Astrocyte (in vitro differentiated cells and primary cell): ENCODE measurements at regions not wholly inside any gene's neighbourhood (a gene's known extent, or its start where the extent isn't known, plus 50 kb on each side); places are given as distances from the start of the nearest gene placed in this dataset.

Experiments
- DNase-seq: peaks from one replicate; pipeline ENCODE4 v3.0.0-alpha.2; 2010; ENCODE audit warnings: low read depth
- FAIRE-seq: peaks from 2 replicates; lab custom pipeline; 2011; peaks lifted over from hg19 to GRCh38; lab: Jason Lieb, UNC
- H2AFZ ChIP-seq: 2 replicates; pipeline ENCODE4 v1.6.0; 2012; ENCODE audit warnings: low read depth, low read length, inconsistent platforms
- H3K27ac ChIP-seq: 2 replicates; pipeline ENCODE4 v1.5.1; 2011; ENCODE audit warnings: low read depth, low read length, inconsistent platforms
- H3K27me3 ChIP-seq: 2 replicates; pipeline ENCODE4 v1.6.0; 2011; ENCODE audit warnings: low read length, inconsistent platforms; ENCODE audit not compliant: insufficient read depth
- H3K36me3 ChIP-seq: 2 replicates; pipeline ENCODE4 v1.5.1; 2011; ENCODE audit warnings: low read length, inconsistent platforms; ENCODE audit not compliant: insufficient read depth
- H3K4me1 ChIP-seq: 2 replicates; pipeline ENCODE4 v1.5.1; 2011; ENCODE audit warnings: low read length, inconsistent platforms; ENCODE audit not compliant: insufficient read depth
- H3K4me2 ChIP-seq: 2 replicates; pipeline ENCODE4 v1.6.0; 2012; ENCODE audit warnings: low read length, inconsistent platforms
- H3K4me3 ChIP-seq: 2 replicates; pipeline ENCODE4 v1.5.1; 2011; ENCODE audit warnings: low read depth, mild to moderate bottlenecking, low read length, inconsistent platforms; ENCODE audit not compliant: insufficient read depth
- H3K79me2 ChIP-seq: 2 replicates; pipeline ENCODE4 v1.6.0; 2012; ENCODE audit warnings: mild to moderate bottlenecking, low read length, inconsistent platforms; ENCODE audit not compliant: insufficient read depth
- H3K9ac ChIP-seq: 2 replicates; pipeline ENCODE4 v1.6.0; 2012; ENCODE audit warnings: mild to moderate bottlenecking, low read length, inconsistent platforms
- H3K9me3 ChIP-seq: 2 replicates; pipeline ENCODE4 v1.5.1; 2012; ENCODE audit warnings: low read depth, mild to moderate bottlenecking, low read length, inconsistent platforms; ENCODE audit not compliant: insufficient read depth
- H4K20me1 ChIP-seq: 2 replicates; pipeline ENCODE4 v1.6.0; 2012; ENCODE audit warnings: low read length, inconsistent platforms; ENCODE audit not compliant: insufficient read depth
- H3K27ac Mint-ChIP-seq: one replicate; pipeline ENCODE4 v1.8.0; 2021; ENCODE audit warnings: mild to moderate bottlenecking, mixed read lengths; ENCODE audit not compliant: unreplicated experiment
- H3K27me3 Mint-ChIP-seq: one replicate; pipeline ENCODE4 v1.8.0; 2021; ENCODE audit warnings: low read depth, mixed read lengths; ENCODE audit not compliant: unreplicated experiment
- H3K36me3 Mint-ChIP-seq: one replicate; pipeline ENCODE4 v1.8.0; 2021; ENCODE audit warnings: low read depth, mixed read lengths; ENCODE audit not compliant: unreplicated experiment
- H3K4me1 Mint-ChIP-seq: one replicate; pipeline ENCODE4 v1.8.0; 2021; ENCODE audit warnings: low read depth, mixed read lengths; ENCODE audit not compliant: unreplicated experiment
- H3K4me3 Mint-ChIP-seq: one replicate; pipeline ENCODE4 v1.8.0; 2021; ENCODE audit warnings: mild to moderate bottlenecking, moderate library complexity, mixed read lengths; ENCODE audit not compliant: unreplicated experiment
- H3K9me3 Mint-ChIP-seq: one replicate; pipeline ENCODE4 v1.8.0; 2021; ENCODE audit warnings: mild to moderate bottlenecking, mixed read lengths; ENCODE audit not compliant: unreplicated experiment
- EZH2 ChIP-seq: IDR thresholded peaks from 2 replicates; pipeline ENCODE4 v1.6.1; 2012; ENCODE audit warnings: mild to moderate bottlenecking, low read length, inconsistent platforms; ENCODE audit not compliant: insufficient read depth
- TF ChIP-seq, protein P1 (sequence below): IDR thresholded peaks from 2 replicates; pipeline ENCODE4 v1.5.1; 2011; ENCODE audit warnings: low read depth, mild to moderate bottlenecking, inconsistent platforms, low read length, moderate library complexity; ENCODE audit not compliant: insufficient read depth

- FAIRE-seq (no peak), DNase-seq (no peak)
- TF ChIP-seq, protein P1, sequence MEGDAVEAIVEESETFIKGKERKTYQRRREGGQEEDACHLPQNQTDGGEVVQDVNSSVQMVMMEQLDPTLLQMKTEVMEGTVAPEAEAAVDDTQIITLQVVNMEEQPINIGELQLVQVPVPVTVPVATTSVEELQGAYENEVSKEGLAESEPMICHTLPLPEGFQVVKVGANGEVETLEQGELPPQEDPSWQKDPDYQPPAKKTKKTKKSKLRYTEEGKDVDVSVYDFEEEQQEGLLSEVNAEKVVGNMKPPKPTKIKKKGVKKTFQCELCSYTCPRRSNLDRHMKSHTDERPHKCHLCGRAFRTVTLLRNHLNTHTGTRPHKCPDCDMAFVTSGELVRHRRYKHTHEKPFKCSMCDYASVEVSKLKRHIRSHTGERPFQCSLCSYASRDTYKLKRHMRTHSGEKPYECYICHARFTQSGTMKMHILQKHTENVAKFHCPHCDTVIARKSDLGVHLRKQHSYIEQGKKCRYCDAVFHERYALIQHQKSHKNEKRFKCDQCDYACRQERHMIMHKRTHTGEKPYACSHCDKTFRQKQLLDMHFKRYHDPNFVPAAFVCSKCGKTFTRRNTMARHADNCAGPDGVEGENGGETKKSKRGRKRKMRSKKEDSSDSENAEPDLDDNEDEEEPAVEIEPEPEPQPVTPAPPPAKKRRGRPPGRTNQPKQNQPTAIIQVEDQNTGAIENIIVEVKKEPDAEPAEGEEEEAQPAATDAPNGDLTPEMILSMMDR, result no peak
- TF ChIP-seq EZH2, result no peak
- no peak overlapping the region for H2AFZ ChIP-seq
- H3K4me1 Mint-ChIP-seq, result peaks cover 13% of the 10 kb centered on the region
- no peaks in the 10 kb centered on the region for H3K27me3 ChIP-seq
- no peak overlapping the region for H3K9ac ChIP-seq
- H3K9me3 Mint-ChIP-seq, result peaks cover 7% of the 10 kb centered on the region
- H3K4me1 ChIP-seq, result no peaks in the 10 kb centered on the region
- peaks cover 4% of the 10 kb centered on the region for H3K27me3 Mint-ChIP-seq
- H3K27ac ChIP-seq, result no peak overlapping the region
- no peaks in the 10 kb centered on the region for H3K36me3 ChIP-seq
- no peaks in the 10 kb centered on the region for H4K20me1 ChIP-seq
- no peak overlapping the region for H3K4me3 ChIP-seq
- no peaks in the 10 kb centered on the region for H3K79me2 ChIP-seq
- no peak overlapping the region for H3K27ac Mint-ChIP-seq
- H3K36me3 Mint-ChIP-seq, result no peaks in the 10 kb centered on the region
- H3K4me2 ChIP-seq, result no peak overlapping the region
- H3K9me3 ChIP-seq, result no peaks in the 10 kb centered on the region
- H3K4me3 Mint-ChIP-seq, result no peak overlapping the region
Measured at GRCh38 chr1:181981821-181982220, 79.7 kb downstream of the ZNF648 start.

- Histone ChIP-seq H4K20me1 (no peaks in the 10 kb centered on the region), H3K4me2 (no peak overlapping the region), H2AFZ (no peak overlapping the region), H3K36me3 (no peaks in the 10 kb centered on the region), H3K27me3 (no peaks in the 10 kb centered on the region), H3K27ac (no peak overlapping the region), H3K9me3 (no peaks in the 10 kb centered on the region), H3K79me2 (no peaks in the 10 kb centered on the region), H3K4me3 (no peak overlapping the region), H3K9ac (no peak overlapping the region), H3K4me1 (no peaks in the 10 kb centered on the region)
- TF ChIP-seq, protein P1, result no peak
- no peak for TF ChIP-seq EZH2
- FAIRE-seq (no peak), DNase-seq (no peak)
- H3K36me3 Mint-ChIP-seq, result no peaks in the 10 kb centered on the region
- H3K4me1 Mint-ChIP-seq, result no peaks in the 10 kb centered on the region
- H3K9me3 Mint-ChIP-seq, result peaks cover 3% of the 10 kb centered on the region
- H3K27me3 Mint-ChIP-seq, result peaks cover 3% of the 10 kb centered on the region
- no peak overlapping the region for H3K4me3 Mint-ChIP-seq
- no peak overlapping the region for H3K27ac Mint-ChIP-seq
Measured at GRCh38 chr1:181972256-181972655, 89.3 kb downstream of the ZNF648 start.

GRCh38 chr1:181971424-181971823, 90.1 kb downstream of the ZNF648 start:
- no peak overlapping the region for H3K27ac ChIP-seq
- no peak overlapping the region for H3K9ac ChIP-seq
- Mint-ChIP-seq H3K27ac (no peak overlapping the region), H3K9me3 (peaks cover 3% of the 10 kb centered on the region), H3K4me3 (no peak overlapping the region), H3K27me3 (peaks cover 3% of the 10 kb centered on the region), H3K4me1 (no peaks in the 10 kb centered on the region), H3K36me3 (no peaks in the 10 kb centered on the region)
- H3K4me1 ChIP-seq, result no peaks in the 10 kb centered on the region
- TF ChIP-seq EZH2, result no peak
- TF ChIP-seq, protein P1, result no peak
- no peaks in the 10 kb centered on the region for H3K36me3 ChIP-seq
- H3K4me3 ChIP-seq, result no peak overlapping the region
- H3K79me2 ChIP-seq, result no peaks in the 10 kb centered on the region
- H3K9me3 ChIP-seq, result no peaks in the 10 kb centered on the region
- no peaks in the 10 kb centered on the region for H3K27me3 ChIP-seq
- no peak overlapping the region for H2AFZ ChIP-seq
- H4K20me1 ChIP-seq, result no peaks in the 10 kb centered on the region
- FAIRE-seq (no peak), DNase-seq (no peak)
- no peak overlapping the region for H3K4me2 ChIP-seq
